T-cell (primary cell): ENCODE measurements at regions not wholly inside any gene's neighbourhood (a gene's known extent, or its start where the extent isn't known, plus 50 kb on each side); places are given as distances from the start of the nearest gene placed in this dataset.
A peak's percentile ranks its signal among the peaks of the same experiment; 100 is the strongest.

Source experiments
- ATAC-seq, 4 experiments: fragments of 200-7000 bp in 3 of 4; fragments of 150-1000 bp in 1 of 4; cut with Tn5 transposase; replicated peaks in 1 of 4; 1 replicate in 3 of 4; 2 replicates in 1 of 4; pipeline ENCODE4 v1.10.0; 2021; ENCODE audit warnings: moderate library complexity in 3 of 4, mild to moderate bottlenecking in 2 of 4, moderate number of reproducible peaks in 1 of 4
- CTCF ChIA-PET, 2 donors: fragments of 300-600 bp; sonication (Branson Sonifier 250); formaldehyde crosslinking; loops; one replicate each; lab custom pipeline; 2022; ENCODE audit warnings: antibody characterized with exemption in 2 of 2; lab: Charles Lee
- POLR2A ChIA-PET, 2 donors: fragments of 300-600 bp; sonication (Branson Sonifier 250); formaldehyde crosslinking; loops; one replicate each; lab custom pipeline; 2022; ENCODE audit warnings: antibody characterized with exemption in 2 of 2; lab: Charles Lee
- DNase-seq, 35 experiments: peaks; one replicate each; pipeline versions ENCODE4 v3.0.0 to v3.0.0-alpha.2; 2013 to 2023
- H3K27ac ChIP-seq: one replicate; pipeline ENCODE4 v1.5.1; 2013; ENCODE audit warnings: low read length
- H3K27me3 ChIP-seq, 2 experiments: replicated peaks in 1 of 2; 1 replicate in 1 of 2; 2 replicates in 1 of 2; pipeline versions ENCODE4 v1.6.1 to v1.7.0; 2013; ENCODE audit warnings: low read length in 1 of 2, mixed read lengths in 1 of 2; ENCODE audit not compliant: control insufficient read depth in 2 of 2, insufficient read depth in 2 of 2; ENCODE audit errors: extremely low read depth in 1 of 2
- H3K36me3 ChIP-seq, 2 donors: 1 replicate in 1 of 2; 2 replicates in 1 of 2; pipeline versions ENCODE4 v1.6.1 to v1.7.0; 2013; ENCODE audit warnings: low read length in 1 of 2; ENCODE audit not compliant: control insufficient read depth in 2 of 2, insufficient read depth in 1 of 2; ENCODE audit errors: extremely low read depth in 1 of 2
- H3K4me1 ChIP-seq, 2 experiments: 1 replicate in 1 of 2; 2 replicates in 1 of 2; pipeline versions ENCODE4 v1.6.1 to v1.7.0; 2013; ENCODE audit warnings: low read length in 2 of 2, mixed read lengths in 1 of 2; ENCODE audit not compliant: insufficient read depth in 2 of 2, control insufficient read depth in 1 of 2; ENCODE audit errors: extremely low read depth in 1 of 2
- H3K4me3 ChIP-seq, 2 donors: 1 replicate in 1 of 2; 2 replicates in 1 of 2; pipeline versions ENCODE4 v1.5.1 to v1.7.0; 2013; ENCODE audit warnings: mild to moderate bottlenecking in 2 of 2, low read length in 1 of 2, moderate library complexity in 1 of 2; ENCODE audit not compliant: control insufficient read depth in 1 of 2; ENCODE audit errors: extremely low read depth in 1 of 2
- H3K9me3 ChIP-seq: 2 replicates; pipeline ENCODE4 v1.7.0; 2013
- H3K27ac Mint-ChIP-seq, 2 donors: one replicate each; pipeline ENCODE4 v1.8.0; 2020 to 2021; ENCODE audit warnings: mild to moderate bottlenecking in 2 of 2, mixed read lengths in 2 of 2
- H3K27me3 Mint-ChIP-seq, 2 donors: one replicate each; pipeline ENCODE4 v1.8.0; 2021 to 2022; ENCODE audit warnings: mixed read lengths in 2 of 2
- H3K36me3 Mint-ChIP-seq: one replicate; pipeline ENCODE4 v1.8.0; 2021; ENCODE audit warnings: mixed read lengths
- H3K4me1 Mint-ChIP-seq, 3 donors: one replicate each; pipeline ENCODE4 v1.8.0; 2020 to 2022; ENCODE audit warnings: mixed read lengths in 3 of 3, mild to moderate bottlenecking in 1 of 3
- H3K4me3 Mint-ChIP-seq, 3 donors: one replicate each; pipeline ENCODE4 v1.8.0; 2020 to 2022; ENCODE audit warnings: mild to moderate bottlenecking in 3 of 3, mixed read lengths in 3 of 3, moderate library complexity in 3 of 3
- H3K9me3 Mint-ChIP-seq, 3 donors: one replicate each; pipeline ENCODE4 v1.8.0; 2020 to 2022; ENCODE audit warnings: mixed read lengths in 3 of 3
- WGBS: methylation state at CpG from one replicate; pipeline ENCODE4 v1.1.5; 2013; ENCODE audit warnings: missing lambda C conversion rate; ENCODE audit not compliant: insufficient coverage; 5-methylcytosine and 5-hydroxymethylcytosine counted together

DNA sequence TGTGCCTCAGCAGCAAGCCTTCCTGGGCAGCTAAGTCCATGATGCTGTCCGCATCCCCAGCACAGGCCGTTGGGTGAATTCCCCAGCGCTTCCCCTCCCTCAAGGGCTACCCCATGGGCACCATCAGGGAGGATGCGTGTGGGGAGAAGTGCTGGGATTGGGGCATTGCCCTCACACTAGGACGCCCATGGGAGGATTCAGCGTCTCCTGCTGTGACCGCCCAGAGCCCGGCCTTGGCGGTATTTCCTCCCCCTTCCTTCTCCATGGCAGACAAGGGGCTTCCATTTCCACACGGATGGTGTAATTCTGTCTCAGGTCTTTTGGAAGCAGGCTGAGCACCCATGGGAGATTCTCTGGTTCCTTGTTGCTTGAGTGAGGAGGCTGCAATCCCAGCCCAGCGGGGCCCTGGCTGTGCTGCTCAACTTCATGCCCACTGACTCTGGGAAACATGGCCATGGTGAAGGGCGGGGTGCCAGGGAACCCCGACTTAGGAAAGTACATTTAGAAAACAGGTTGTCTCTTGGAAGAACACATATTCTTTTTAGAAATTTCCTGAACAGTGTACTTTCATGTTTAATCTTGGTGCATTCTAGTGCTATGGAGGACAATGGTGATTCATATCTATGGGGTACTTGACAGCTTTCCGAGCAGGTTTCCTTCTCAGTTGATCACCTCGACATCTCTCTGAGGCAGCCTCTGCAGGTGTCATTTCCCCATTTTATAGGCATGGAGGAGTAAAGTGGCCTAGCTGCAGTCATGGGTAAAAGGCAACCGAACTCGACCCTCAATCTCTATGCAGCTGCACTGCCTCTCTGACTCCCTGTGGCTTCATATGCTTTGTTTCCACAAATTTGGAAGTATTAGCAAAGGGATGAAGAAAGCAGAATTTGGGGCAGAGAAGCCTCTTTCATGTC is 178.2 kb upstream of the CST7 start:
- Histone ChIP-seq H3K9me3 (peaks cover 2% of the 10 kb centered on the region), H3K27me3 (peaks cover 0 to 29% of the 10 kb centered on the region in 2 experiments), H3K36me3 (no peaks in the 10 kb centered on the region), H3K4me3 (no peak overlapping the region), H3K27ac (no peak overlapping the region), H3K4me1 (no peaks in the 10 kb centered on the region)
- H3K9me3 Mint-ChIP-seq = peaks cover 0 to 11% (median 9%) of the 10 kb centered on the region in 3 donors
- H3K36me3 Mint-ChIP-seq = no peaks in the 10 kb centered on the region
- H3K4me3 Mint-ChIP-seq = no peak overlapping the region
- H3K27me3 Mint-ChIP-seq = peaks cover 7 to 15% of the 10 kb centered on the region in 2 donors
- ATAC-seq (no peak), DNase-seq (peak in 1 of 35 experiments; percentile 23)
- CTCF ChIA-PET = no interaction called here
- WGBS = 78% methylated on average over 5 of the region's 17 CpGs
- POLR2A ChIA-PET = no interaction called here
- no peak overlapping the region for H3K27ac Mint-ChIP-seq
- no peaks in the 10 kb centered on the region for H3K4me1 Mint-ChIP-seq

DNA sequence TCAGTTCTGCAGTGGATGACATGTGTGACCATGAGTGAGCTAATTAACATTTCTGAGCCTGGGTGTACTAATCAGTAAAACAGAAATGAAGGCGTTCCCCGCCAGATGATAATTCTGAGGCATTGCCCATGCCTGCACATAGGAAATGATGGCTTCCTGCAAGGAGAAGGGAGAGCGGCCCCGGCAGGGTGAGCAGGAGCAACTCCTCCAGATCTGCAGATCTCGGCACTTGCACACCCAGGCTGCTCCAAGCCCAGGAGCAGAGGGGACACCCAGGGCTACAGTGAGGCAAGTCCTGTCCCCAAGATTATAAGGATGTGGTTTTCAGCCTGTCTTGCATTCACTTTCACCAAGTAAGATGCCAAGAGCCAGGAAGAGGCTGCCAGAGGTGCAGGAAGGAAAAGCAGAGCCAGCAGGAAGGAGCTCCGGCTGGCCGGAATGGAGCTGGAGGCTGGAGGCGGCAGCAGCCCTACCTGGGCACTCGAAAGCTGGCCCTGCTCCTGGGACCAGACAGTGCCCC is 177.5 kb upstream of the CST7 start:
- H3K27me3 ChIP-seq = peaks cover 0 to 30% of the 10 kb centered on the region in 2 experiments
- peak in 1 of 35 experiments; percentile 7 for DNase-seq
- ChIA-PET POLR2A (no interaction called here), CTCF (no interaction called here)
- peaks cover 0 to 11% (median 9%) of the 10 kb centered on the region in 3 donors for H3K9me3 Mint-ChIP-seq
- H3K9me3 ChIP-seq = peaks cover 2% of the 10 kb centered on the region
- H3K27ac ChIP-seq = no peak overlapping the region
- H3K4me1 Mint-ChIP-seq = no peaks in the 10 kb centered on the region
- H3K36me3 Mint-ChIP-seq = no peaks in the 10 kb centered on the region
- no peak overlapping the region for H3K4me3 ChIP-seq
- no peak overlapping the region for H3K27ac Mint-ChIP-seq
- WGBS = 65% methylated on average over 9 of the region's 9 CpGs
- H3K4me3 Mint-ChIP-seq = no peak overlapping the region
- no peaks in the 10 kb centered on the region for H3K36me3 ChIP-seq
- no peak for ATAC-seq
- no peaks in the 10 kb centered on the region for H3K4me1 ChIP-seq
- H3K27me3 Mint-ChIP-seq = peaks cover 14 to 20% of the 10 kb centered on the region in 2 donors

DNA sequence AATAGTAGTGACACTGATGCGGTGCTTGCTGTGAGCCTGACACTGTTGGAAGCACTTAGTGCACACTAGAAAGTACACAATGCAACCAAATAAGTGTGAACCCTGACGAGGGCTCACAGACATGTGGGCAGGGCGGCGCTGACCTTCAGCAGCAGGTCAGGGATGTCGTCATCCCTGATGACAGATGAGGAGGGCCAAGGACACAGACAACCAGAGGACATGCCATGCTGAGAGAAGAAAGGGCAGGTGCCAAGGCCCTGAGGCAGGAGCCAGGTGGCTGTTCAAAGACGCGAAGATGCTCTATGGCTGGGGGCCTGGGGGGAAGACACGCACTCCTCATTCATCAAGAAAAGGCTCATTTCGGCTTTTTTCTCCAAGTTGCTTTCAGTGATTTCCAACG is 176.4 kb upstream of the CST7 start:
- Mint-ChIP-seq H3K27ac (no peak overlapping the region), H3K36me3 (no peaks in the 10 kb centered on the region), H3K4me3 (no peak overlapping the region), H3K27me3 (peaks cover 17 to 24% of the 10 kb centered on the region in 2 donors), H3K9me3 (peaks cover 0 to 11% (median 9%) of the 10 kb centered on the region in 3 donors), H3K4me1 (no peaks in the 10 kb centered on the region)
- H3K4me1 ChIP-seq = no peaks in the 10 kb centered on the region
- H3K36me3 ChIP-seq = no peaks in the 10 kb centered on the region
- H3K27ac ChIP-seq = no peak overlapping the region
- WGBS = 74% methylated on average over 9 of the region's 10 CpGs
- ATAC-seq (no peak), DNase-seq (peak in 1 of 35 experiments; percentile 1)
- ChIA-PET POLR2A (no interaction called here), CTCF (no interaction called here)
- H3K4me3 ChIP-seq = no peak overlapping the region
- peaks cover 2% of the 10 kb centered on the region for H3K9me3 ChIP-seq
- peaks cover 0 to 37% of the 10 kb centered on the region in 2 experiments for H3K27me3 ChIP-seq

DNA sequence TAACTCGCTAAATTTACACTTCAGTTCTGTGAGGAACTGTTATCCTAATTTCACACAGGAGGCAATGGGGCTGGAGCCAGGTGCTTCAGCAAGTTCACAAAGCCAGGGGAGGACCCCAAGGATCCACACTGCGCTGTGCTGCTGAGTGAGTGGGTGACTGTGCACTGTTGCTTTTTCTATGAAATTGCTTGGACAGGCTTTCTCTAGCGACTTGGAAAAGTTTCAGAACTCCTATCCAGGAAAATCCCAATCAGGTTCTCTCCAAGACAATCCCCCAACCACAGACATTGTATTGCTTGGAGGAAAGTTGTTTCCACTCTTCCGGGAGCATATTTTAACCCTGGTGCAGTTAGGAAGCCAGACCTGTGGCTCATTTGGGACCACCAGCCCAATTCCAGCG is 175.9 kb upstream of the CST7 start:
- no peak for ATAC-seq
- POLR2A ChIA-PET = no interaction called here

DNA sequence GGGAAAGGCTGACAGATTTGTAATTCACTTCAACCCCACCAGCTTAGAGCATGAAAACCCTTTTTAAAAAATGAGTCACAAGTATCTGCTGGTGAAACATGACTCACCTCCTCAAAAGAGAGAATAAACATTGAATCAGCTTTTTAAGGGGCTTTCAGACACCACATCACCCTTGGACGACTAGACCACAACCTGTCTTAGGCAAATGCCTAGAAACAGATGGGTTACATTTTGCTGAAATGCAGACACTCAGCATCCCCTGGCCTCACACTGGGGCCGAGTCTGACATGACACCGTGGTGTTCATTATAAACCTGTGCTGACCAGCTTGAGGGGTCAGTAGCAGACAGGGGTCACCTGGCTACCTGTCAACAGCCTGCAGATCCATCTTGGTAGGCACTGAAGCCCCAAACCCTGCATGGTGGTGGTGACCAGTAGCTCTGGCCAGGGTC is 175.3 kb upstream of the CST7 start:
- peak in 1 of 4 experiments; percentile 38 for ATAC-seq
- no peaks in the 10 kb centered on the region for H3K36me3 ChIP-seq
- no peak overlapping the region for H3K4me3 ChIP-seq
- Mint-ChIP-seq H3K27me3 (peaks cover 18 to 25% of the 10 kb centered on the region in 2 donors), H3K4me1 (no peaks in the 10 kb centered on the region), H3K27ac (no peak overlapping the region), H3K4me3 (no peak overlapping the region), H3K9me3 (peaks cover 0 to 11% (median 9%) of the 10 kb centered on the region in 3 donors), H3K36me3 (no peaks in the 10 kb centered on the region)
- H3K27me3 ChIP-seq = peaks cover 0 to 46% of the 10 kb centered on the region in 2 experiments
- ChIA-PET CTCF (no interaction called here), POLR2A (no interaction called here)
- H3K9me3 ChIP-seq = peaks cover 2% of the 10 kb centered on the region
- no peak overlapping the region for H3K27ac ChIP-seq
- WGBS = 23% methylated on average over 3 of the region's 3 CpGs
- peak in 1 of 35 experiments; percentile 2 for DNase-seq
- no peaks in the 10 kb centered on the region for H3K4me1 ChIP-seq

More for the DNA sequence above, 175.9 kb upstream of the CST7 start:
- H3K9me3 Mint-ChIP-seq = peaks cover 0 to 11% (median 9%) of the 10 kb centered on the region in 3 donors
- H3K4me3 Mint-ChIP-seq = no peak overlapping the region
- peaks cover 18 to 25% of the 10 kb centered on the region in 2 donors for H3K27me3 Mint-ChIP-seq
- CTCF ChIA-PET = no interaction called here
- no peaks in the 10 kb centered on the region for H3K36me3 Mint-ChIP-seq
- no peaks in the 10 kb centered on the region for H3K36me3 ChIP-seq
- DNase-seq = no peak
- peaks cover 0 to 40% of the 10 kb centered on the region in 2 experiments for H3K27me3 ChIP-seq
- H3K9me3 ChIP-seq = peaks cover 2% of the 10 kb centered on the region
- no peak overlapping the region for H3K27ac ChIP-seq
- no peaks in the 10 kb centered on the region for H3K4me1 Mint-ChIP-seq
- WGBS = 100% methylated on average over 1 of the region's 5 CpGs
- no peak overlapping the region for H3K4me3 ChIP-seq
- no peak overlapping the region for H3K27ac Mint-ChIP-seq
- no peaks in the 10 kb centered on the region for H3K4me1 ChIP-seq

DNA sequence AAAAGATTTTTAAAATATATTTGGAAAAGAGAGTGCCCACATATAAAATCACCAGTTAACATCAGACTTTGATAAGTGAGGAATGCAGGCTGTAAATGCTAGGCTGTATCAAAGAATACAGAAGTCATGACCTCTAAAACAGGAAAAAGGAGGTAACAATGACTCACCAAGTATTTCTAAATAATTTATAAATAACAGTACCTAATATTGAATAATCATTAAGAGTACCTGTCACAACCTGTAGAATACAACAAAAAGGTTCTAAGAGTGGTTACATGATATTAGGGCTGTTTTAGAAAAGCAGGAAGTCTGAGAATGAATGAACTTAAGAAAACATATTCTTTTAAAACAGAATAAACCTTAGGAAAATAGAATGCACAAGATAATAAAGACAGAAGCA is 173.1 kb upstream of the CST7 start:
- no peak for ATAC-seq
- CTCF ChIA-PET = no interaction called here

More for the DNA sequence above, 173.1 kb upstream of the CST7 start:
- POLR2A ChIA-PET = no interaction called here
- Mint-ChIP-seq H3K36me3 (no peaks in the 10 kb centered on the region), H3K27me3 (peaks cover 14 to 32% of the 10 kb centered on the region in 2 donors), H3K9me3 (peaks cover 0 to 11% (median 9%) of the 10 kb centered on the region in 3 donors), H3K4me3 (no peak overlapping the region), H3K4me1 (no peaks in the 10 kb centered on the region), H3K27ac (no peak overlapping the region)
- H3K4me3 ChIP-seq = no peak overlapping the region
- H3K9me3 ChIP-seq = peaks cover 2% of the 10 kb centered on the region
- no peaks in the 10 kb centered on the region for H3K36me3 ChIP-seq
- peaks cover 0 to 3% of the 10 kb centered on the region in 2 experiments for H3K4me1 ChIP-seq
- H3K27ac ChIP-seq = no peak overlapping the region
- DNase-seq = no peak
- peaks cover 0 to 53% of the 10 kb centered on the region in 2 experiments for H3K27me3 ChIP-seq
